DMS 273 (cell line): ENCODE measurements at regions not wholly inside any gene's neighbourhood (a gene's known extent, or its start where the extent isn't known, plus 50 kb on each side); places are given as distances from the start of the nearest gene placed in this dataset.

Source experiments
- DNase-seq: peaks from one replicate; lab custom pipeline; 2025; ENCODE audit not compliant: unreplicated experiment; lab: John Stamatoyannopoulos, UW

GRCh38 chr6:113385020-113385431 is 472.1 kb upstream of the MARCKS start:
- DNase-seq: no peak

- DNase-seq: no peak
These were observed 468.1 kb upstream of the MARCKS start for GRCh38 chr6:113388996-113389395.

GRCh38 chr6:113392551-113393055 is 464.5 kb upstream of the MARCKS start:
- no peak for DNase-seq

DNA sequence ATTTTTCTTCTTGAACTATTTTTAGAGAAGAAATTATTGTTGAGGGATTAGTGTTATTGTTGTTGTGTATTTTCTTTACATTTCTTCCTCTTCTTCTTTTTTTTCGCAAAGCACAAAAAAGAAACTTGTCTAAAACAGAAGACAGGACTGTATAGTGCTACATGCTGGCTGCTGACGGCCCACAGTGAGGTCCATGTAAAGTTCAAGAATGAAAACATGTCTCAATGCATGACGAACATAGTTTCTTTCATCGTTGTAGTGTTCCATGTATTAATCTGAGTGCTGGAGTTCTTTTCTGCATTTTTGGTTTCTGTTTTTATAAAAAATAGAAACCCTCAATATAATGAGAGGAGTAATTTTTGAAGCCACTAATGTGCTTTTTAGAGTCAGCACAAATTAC is 462.9 kb upstream of the MARCKS start:
- DNase-seq: no peak

DNA sequence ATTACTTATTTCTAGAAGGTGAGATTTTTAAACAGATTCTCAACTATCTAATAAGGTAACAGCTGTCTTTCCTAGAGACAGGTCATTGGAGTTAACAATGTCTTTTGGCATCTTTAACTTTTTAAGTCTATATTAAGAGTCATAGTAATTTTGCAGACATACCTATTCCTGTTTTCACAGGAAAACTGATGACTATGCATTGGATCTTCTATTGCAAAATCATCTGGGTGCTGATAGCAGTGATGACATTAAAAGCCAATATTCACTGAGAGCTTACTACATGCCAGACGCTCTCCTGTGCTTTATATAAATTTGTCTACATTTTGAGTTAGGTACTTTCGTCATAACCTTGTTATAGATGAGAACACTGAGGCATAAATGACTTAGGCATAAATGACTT is 462.4 kb upstream of the MARCKS start:
- no peak for DNase-seq

DNA sequence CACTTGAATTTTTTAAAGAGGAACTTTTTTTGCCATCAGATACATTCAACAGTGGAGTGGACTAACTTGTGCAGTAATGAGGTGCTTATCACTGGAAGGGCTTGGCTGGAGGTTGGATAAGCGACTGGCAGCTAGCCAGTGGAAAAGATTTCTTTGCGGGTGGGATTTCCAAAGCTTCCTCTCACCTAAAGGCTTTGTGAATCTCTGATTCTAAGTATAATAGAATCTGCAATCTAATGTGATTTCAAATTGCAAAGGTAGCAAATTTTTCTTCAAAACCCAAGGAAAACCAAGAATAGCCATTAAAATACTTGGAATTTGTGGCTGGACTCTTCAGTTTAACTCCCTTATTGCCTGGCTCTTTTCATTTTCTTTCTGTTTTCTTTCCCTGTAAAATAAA is 460.4 kb upstream of the MARCKS start:
- no peak for DNase-seq

DNA sequence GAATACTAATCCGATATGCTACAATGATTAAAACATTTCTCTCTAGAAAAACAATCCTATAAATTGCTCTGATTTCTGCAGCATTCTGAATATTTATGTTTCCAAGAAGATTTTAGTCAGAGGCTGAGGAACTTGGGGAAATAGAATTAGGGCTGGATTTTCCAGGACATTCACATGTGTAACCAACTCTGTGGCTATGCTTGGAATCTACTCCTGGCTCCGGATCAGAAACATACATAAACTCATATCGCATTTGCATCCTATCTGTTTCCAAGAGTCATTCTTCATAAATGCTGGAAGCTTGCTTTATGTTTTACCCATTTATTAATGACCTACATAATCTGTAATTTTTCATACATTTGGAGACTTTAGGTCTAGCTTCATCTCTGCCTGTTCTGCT is 459.9 kb upstream of the MARCKS start:
- DNase-seq: no peak

DNA sequence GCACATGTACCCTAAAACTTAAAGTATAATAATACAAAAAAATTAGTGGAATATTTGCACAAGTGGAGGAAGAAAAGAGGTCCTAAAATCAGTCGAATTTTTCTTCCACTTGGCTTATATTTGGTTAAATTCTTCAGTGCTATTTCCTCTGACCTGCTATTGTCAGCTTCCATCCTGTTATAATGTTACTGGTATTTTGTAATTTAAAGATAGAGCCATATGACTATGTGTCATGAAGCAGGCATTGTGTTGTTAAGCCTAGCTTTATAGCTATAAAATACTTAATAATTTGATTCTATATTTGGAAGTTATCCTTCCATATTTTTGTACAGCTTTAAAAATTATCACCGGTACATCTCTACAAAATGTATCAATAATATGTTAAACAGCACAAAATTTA is 455.9 kb upstream of the MARCKS start:
- DNase-seq: no peak

DNA sequence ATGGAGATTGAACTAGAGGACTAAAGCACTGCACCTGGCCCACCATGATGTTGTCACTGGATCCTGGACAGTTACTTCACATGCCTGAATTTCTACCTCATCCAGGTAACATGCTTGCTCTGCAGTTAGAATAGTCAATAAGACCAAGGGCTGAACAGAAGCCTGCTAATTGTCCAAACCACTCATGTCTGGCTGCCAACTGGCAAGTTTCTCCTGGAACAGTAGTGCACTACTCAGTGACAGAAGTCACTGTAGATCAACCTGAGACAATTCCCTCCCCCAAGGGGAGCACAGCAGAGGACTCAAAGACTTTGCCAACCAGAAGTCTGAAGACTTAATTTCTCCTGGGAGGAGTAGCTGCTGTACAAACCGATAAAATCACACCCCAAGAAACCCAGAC is 454.6 kb upstream of the MARCKS start:
- peak; percentile 19 for DNase-seq

DNA sequence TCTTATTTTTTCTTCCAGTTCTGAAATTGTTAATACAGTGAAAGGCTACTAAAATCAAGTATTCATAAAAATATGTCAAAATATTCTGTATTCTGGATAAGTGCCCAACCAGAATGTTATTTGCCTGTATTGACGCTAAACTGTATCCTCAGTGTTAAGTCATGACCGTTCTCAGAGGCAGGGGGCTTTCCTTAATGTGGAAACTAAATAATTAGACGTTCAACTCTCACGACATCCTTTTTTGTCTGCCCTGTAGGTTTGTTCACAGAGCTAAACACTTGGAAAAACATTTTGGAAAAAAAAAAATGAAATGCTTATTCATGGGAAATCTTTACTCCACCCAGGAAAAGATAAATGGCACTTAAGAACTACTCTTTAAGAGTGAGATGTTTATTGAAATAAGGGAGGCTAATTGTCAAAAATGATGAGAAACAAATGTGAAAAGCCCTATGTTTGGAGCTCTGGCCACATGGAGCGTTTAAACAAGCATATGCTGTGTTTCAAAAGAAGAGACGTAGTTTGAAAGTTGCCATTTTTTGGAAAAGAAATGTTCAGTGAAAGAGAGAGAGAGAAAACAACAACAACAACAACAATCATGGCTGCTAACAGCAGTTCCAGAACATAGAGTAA is 453.1 kb upstream of the MARCKS start:
- DNase-seq: no peak

DNA sequence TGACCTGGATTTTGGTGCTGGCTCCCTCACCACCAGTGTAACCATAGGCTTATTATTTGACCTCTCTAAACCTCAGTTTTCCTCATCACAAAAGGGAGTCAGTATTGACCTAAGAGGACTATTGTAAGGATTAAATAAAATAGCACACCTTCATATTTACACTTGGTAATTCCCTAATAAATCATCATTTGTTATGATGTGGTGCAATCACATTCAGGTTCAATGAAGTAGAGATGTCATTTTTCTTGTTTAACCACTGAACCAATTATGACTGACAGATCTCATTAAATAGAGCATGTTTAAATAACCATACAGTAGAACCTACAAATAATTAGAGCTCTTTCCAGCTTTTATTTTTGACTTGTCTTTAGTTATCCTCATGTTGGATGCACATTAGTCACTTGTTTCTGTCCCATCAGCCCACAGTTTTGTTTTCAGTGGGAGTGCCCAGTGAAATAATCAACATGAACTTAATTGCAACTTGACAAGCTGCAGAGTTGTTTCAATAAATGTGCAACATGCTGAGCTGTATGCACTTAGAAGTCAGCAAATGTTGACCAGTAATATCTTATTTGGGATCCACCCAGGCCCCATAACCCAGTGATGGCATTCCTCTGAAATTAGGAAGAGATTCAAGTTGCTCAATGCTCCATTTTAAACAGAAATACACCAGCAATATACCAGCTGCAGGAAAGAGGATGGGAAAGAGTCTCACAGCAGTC is 451.7 kb upstream of the MARCKS start:
- no peak for DNase-seq

- DNase-seq: no peak
These were observed 451.0 kb upstream of the MARCKS start for GRCh38 chr6:113406048-113406695.

DNA sequence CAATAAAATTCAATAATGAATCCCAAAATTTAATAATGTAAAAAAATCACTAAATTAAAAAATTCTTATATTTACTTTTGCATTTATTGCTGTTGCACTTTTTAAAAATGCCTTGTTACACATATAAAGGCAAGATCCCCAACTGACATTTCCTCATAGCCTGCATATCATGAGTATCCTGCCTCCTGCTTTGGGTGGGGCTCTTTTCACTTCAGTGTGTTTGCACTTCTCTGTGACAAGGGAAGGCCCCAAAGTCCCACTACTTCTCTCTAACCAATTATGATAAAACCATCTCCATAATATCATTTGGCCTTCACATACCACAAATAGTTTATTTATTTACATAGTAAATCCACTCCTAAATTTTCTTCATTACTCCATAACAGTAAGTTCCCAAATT is 446.1 kb upstream of the MARCKS start:
- peak; percentile 5 for DNase-seq

DNA sequence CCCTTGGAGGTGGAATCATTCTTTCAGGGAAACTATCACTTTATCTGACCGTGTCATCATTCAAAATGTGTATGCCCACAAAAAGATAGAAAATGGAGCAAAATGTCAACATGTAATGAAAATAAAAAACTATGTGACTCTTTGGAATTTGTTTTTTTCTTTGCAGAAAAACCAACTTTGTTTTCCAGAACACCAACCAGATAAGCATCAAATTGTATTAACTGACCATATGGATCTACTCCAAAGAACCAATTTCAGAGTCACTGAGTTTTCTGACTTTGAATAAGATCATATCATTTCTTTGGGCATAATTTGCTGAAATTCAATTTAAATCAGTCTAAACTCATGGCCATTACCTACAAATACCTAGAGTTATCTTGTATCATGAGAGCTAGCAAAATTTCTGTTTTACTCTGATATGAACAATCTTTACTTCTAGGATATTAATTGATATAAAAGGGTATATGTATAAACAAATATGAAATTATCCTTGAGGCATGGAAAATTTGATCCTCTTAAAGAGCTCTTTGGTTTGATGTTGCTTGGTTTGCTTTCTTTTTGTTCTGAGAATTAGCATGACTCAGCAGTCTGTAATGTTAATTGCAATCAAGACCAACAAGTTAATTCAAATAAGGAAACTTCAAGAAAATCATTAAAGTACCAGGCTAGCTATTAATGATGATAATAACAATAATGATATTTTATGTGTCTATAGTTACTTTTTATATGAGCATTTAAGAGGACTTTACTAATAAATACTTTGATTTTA is 444.4 kb upstream of the MARCKS start:
- peak; percentile 5 for DNase-seq

DNA sequence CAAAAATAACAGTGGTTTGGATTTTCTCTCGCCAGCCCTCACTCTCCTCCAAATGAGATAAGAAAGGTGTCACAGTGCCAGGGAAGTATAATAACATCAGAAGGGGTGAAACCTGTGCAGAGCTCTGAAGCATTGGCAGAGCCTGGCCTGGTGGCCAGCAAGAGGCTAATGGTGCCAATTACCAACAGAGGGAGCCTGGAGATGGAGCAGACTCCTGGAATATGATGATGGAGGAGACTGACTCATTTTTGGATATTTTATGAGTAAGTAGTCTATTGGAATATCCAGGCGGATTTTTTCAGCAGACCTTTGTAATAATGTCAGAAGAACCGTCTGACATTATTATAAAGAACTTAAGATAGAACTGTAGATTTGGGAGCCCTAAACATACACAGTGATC is 442.6 kb upstream of the MARCKS start:
- DNase-seq: peak; percentile 74

- no peak for DNase-seq
These were observed 441.0 kb upstream of the MARCKS start for GRCh38 chr6:113416170-113416569.

GRCh38 chr6:113420290-113420689 is 436.9 kb upstream of the MARCKS start:
- no peak for DNase-seq

- no peak for DNase-seq
These were observed 435.1 kb upstream of the MARCKS start for GRCh38 chr6:113421997-113422396.

DNA sequence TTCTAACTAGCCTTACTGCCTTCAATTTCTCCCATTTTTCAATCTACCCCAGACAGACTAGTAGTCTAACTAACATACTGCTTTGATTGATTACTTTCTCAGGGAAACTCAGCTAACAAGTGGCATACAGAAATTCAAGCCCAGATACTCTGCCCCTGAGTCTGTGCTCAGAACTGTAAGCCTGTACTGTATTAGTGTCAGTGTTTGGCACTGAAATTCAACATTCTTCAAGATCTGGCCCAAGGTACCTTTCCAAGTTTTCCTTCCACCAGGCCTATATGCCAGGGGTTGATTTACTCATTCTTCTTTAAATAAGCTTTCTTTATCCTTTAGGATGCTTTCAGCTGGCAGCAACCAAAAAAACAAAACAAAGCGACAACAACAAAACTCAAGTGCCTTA is 433.2 kb upstream of the MARCKS start:
- no peak for DNase-seq

GRCh38 chr6:113425977-113426660 is 431.0 kb upstream of the MARCKS start:
- DNase-seq: no peak

- DNase-seq: no peak
These were observed 429.5 kb upstream of the MARCKS start for GRCh38 chr6:113427617-113428016.
